H54 (cell line): ENCODE measurements at regions not wholly inside any gene's neighbourhood (a gene's known extent, or its start where the extent isn't known, plus 50 kb on each side); places are given as distances from the start of the nearest gene placed in this dataset.

ENCODE experiments used
- DNase-seq: peaks from one replicate; pipeline ENCODE4 v3.0.0; 2011; ENCODE audit warnings: low spot score, mixed read lengths; ENCODE audit not compliant: insufficient read length
- FAIRE-seq: peaks from 3 replicates; lab custom pipeline; 2011; peaks lifted over from hg19 to GRCh38; lab: Jason Lieb, UNC
- POLR2A ChIP-seq: IDR thresholded peaks from 2 replicates; pipeline ENCODE4 v1.6.1; 2011; ENCODE audit warnings: low read depth, mild to moderate bottlenecking, low read length

DNA sequence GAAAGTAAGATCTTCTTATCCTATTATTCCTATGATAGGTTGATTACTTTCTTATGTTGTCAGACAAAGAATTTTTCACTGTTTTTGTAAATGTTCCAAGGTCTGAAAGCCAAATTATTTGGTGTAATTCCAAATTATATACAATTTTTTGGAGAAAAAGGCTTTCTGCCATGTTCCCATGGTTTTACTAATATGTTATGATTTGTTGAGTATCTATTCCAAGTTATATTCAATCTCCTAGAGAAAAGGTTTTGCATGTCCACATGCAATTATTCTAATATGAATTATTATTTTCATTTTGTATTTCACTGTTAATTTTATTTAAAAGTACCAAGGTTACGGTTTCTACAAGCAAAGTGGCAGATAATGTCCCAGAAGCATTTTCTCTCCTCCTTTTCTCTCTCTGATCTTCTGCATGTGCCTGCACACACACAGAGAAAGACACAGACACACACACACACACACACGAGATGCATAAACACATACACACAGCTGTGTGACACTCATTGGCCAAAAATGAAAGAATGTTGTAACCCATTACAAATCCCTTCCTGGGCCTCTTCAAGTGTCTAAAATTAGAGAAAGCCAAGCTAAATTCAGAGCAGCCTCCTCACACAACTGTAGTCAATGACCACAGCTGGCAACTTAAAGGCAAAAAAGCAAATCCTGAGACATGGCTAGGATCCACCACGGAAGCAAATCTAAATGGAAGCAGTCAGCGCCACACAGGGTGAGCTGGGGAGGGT is 621.0 kb downstream of the EFNB2 start:
- FAIRE-seq (peak; percentile 92), DNase-seq (no peak)
- TF ChIP-seq POLR2A: no peak

DNA sequence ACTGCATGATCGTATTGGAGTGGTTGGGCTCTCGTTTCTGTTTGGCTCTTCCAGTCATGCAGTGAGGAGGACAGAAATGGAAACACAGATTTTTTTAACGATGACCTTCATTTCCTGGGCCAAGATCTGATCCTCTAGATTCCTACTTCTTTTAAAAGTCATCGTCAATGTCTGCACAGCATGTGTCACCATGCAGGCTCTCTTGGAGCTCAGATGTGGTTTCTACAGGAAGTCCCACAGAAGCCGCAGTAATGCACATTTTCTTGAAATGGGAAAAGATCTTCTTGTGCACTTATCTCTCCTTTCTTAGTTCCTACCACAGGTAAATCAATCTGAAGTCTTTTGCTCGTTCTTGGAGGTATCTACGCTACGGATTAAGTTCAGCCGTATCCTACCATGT is 626.9 kb downstream of the EFNB2 start:
- TF ChIP-seq POLR2A: no peak
- DNase-seq (no peak), FAIRE-seq (peak; percentile 85)

DNA sequence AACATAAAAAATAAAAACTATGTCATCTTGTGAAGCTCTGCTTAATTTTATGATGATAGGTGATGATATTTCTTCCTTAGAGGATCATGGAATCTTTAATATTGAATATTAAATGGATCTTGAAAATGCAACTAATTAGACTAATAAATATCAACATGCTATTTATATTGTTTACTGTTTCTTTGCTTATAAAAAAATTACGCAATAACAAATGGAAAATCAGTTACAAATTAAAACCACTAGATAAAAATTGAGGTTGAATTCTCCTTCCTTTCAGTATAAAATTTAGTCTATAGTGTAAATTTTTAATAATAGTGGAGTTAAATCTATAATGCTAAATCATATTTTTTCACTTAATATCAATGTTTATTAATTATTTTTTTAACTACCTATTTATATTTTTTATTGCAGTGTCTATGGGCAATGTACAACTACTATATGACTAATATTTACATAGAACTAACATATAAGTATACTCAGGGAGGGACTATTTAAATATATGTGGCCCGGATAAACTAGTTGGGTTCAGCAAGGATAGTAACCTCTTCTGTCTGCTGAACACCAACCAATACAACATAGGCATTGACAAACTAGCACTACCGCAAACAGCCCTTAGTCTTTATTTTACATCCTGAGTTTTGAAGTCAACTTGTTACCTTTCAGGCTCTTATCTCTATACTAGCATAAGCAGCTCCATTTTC is 628.0 kb downstream of the EFNB2 start:
- DNase-seq (no peak), FAIRE-seq (no peak)
- no peak for TF ChIP-seq POLR2A

DNA sequence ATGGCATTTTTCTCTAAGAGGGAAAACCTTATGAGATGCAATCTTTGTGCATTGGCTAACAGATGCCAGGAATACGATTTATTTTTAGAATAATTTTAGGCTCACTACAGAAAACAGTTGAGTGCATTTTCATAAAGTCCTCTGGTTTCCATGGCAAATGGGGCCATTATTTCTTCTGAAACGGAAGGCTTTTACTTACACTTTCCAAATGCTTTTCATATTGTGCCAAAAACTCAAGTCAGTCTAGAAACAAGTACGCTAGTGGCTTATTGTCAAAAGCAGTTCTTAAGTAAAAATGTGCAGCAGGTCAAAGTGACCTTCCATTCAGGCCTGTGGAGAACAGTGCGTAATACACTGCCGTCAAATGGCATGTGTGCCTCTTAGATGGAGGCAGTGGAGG is 628.7 kb downstream of the EFNB2 start:
- no peak for TF ChIP-seq POLR2A
- FAIRE-seq (peak; percentile 74), DNase-seq (no peak)

DNA sequence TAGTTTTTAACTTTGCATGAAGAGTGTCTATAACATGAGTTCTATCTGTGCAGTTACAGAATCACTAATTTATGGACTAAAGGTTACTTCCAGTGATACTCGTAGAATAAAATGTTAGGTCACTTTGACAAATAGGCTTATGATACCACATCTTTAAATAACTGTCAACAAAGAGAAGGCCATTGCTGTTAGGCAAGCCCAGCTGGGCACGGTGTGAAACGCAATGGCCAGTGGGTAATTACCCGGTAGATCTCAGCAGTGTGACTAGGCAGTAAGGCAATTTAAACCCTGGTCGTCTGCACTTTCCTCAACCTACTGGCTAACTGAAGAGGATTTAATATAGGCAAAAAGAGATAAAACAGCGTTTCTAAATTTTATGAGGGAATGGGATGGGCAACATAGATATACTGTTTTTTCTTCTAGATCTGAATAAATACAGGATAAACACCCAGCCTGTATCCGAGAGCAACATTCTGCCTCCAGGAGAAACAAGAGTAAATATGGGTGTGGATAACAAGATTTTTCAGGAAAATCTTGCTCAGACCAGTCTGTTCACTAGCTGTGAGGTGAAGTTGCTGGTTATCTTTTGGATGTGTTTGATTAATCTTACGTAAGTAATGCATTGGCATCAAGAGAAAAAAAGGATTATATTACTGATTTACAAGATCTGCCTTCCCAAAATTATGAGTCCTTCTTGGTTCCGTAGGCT is 631.3 kb downstream of the EFNB2 start:
- no peak for TF ChIP-seq POLR2A
- DNase-seq (no peak), FAIRE-seq (peak; percentile 53)

DNA sequence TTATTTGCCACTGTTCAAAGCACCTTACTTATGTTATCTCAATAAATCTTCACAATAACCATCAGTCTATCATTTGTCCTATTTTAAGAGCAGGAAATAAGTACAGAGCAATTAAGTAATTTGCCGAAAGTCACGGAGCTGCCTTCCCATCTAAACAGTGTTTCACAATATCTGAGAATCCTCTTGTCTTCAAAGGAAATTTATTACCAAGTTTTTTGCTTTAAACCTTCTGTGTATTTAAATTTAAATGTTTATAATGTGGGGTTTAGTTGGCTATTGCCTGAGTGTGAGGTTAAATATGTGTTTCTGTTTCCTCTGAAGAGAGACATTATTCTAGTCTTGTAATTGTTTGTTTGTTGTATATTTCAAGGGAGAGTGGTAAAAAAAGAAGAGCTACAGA is 633.1 kb downstream of the EFNB2 start:
- FAIRE-seq (no peak), DNase-seq (no peak)
- no peak for TF ChIP-seq POLR2A

DNA sequence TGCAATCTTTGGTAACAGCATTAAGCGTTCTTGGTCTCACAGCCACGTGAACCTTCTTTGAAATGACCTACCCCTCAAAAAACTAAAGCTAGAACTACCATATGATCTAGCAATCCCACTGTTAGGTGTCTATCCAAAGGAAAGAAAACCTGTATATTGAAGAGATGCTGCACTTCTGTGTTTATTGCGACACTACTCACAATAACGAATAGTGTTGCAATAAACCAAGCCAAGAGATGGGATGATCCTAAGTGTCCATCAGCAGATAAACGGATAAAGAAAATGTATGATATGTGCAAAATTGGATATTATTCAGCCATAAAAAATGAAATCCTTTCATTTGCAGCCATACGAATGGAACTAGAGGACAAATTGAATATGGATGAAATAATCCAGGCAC is 637.9 kb downstream of the EFNB2 start:
- FAIRE-seq: no peak
- TF ChIP-seq POLR2A: no peak

DNA sequence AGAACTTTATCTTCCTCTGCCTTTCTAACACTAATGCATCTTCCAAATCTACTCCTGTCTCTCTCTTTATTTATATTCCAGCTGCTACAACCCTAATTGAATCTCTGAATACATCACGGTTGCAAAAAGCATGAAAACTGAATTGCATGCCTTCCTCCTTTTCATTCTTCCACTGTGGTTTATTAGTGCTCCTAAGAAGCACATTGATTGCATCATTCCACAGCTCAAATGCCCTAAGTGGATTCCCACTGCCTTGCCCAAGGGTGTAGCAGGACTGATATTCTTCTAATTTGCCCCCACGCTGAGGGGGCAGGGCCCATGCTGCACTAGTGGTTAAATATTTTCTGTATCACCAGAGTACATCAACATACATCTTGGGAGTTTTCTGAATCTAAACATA is 640.8 kb downstream of the EFNB2 start:
- FAIRE-seq (no peak), DNase-seq (no peak)
- TF ChIP-seq POLR2A: no peak

More for the DNA sequence above, 637.9 kb downstream of the EFNB2 start:
- DNase-seq: no peak

DNA sequence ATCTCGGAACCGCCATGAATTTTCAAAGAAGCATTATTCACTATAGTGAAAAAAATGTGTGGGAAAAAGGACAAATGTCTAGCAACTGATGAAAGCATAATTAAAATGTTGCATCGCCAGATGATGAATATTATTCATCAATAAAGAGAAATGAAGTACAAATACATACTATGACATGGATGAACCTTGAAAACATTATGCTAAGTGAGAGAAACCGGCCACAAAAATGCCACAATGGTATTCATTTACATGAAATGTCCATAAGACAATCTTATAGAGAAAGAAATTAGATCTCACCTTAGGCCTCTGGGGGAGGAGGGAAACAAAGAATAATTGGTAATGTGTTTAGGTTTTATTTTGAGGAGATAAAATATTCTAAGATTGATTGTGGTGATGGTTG is 645.0 kb downstream of the EFNB2 start:
- FAIRE-seq: no peak
- no peak for TF ChIP-seq POLR2A
- DNase-seq: no peak

DNA sequence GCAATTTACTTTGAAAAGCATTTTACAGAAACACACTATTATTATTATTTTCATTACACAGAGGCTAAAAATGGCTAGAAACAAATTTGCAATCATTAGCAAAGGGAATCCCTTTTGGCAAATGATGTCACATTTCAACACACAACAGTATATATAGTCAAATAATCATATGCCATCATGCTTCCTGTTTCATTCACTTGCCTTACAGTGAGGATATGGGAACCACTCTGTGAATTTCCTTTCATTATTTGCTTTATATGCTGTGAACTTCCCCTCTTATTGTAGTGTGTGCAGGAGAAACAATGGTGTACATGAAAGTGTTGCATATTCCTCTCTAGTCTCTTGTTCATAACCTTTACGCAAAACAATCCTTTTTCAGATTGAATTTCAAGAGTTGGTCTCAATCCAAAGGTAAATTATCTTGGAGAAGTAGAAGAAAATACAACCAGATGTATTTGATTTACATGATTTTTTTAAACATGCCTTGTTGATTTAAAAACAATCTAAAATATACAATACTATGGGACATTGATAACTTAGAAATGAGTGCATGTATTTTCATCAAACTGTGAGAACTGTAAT is 657.3 kb downstream of the EFNB2 start:
- no peak for TF ChIP-seq POLR2A
- DNase-seq: no peak
- peak; percentile 41 for FAIRE-seq

DNA sequence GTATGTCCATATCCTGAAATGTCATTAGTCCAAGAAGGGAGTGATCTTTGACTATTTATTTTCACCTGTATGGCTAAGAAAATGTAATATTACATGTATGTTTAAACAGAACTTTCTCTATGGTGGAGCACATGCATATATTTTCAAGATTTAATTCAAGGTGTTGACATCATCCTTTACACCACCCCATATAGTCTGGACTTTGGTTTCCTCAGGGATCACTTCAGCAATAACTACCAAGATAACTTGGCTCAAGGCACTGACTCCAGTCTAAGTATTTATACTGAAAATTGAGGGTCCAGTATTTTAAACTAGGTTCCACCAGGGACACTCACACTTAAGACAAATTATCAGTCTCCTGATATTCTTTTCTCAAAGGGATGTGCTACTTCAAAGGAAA is 660.6 kb downstream of the EFNB2 start:
- DNase-seq: no peak
- FAIRE-seq: peak; percentile 38

DNA sequence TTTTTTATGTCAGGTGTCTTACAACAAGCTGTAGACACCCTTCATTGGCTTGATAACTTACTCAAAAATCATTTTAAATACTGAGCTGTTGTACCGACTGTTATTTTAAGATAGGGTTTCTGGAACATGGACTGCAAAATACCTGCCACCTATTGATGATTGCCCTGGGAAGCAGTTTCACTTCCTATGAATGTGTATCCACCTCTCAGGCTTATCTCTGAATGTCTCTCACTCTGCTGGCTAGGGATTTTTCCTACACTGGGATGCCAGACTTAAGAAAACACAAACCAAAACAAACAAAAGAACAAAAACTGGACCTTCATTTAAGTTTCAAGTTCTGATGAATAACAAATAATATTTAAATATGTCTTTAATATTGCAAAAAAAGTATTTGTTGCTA is 663.7 kb downstream of the EFNB2 start:
- FAIRE-seq: no peak
- no peak for DNase-seq
- TF ChIP-seq POLR2A: no peak

More for the DNA sequence above, 660.6 kb downstream of the EFNB2 start:
- no peak for TF ChIP-seq POLR2A

DNA sequence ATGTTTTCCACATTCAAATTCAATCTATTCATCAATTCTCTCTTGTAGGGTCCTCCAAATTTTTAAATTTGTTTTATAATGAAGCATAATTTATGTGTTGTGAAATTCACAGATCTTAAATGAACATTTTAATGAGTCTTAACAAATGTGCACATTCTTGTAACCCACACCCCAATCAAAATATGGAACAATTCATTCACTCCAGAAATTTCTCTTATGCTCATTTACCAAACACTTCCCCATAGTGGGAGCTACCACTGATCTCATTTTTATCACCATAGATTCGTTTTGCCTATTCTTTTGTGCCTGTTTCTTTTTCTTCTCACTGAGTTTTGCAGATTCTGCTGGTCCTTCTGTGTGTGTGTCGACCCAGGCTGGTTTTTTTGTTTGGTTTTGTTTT is 664.1 kb downstream of the EFNB2 start:
- FAIRE-seq: no peak
- no peak for TF ChIP-seq POLR2A
- no peak for DNase-seq
